T47D (cell line): ENCODE measurements at regions not wholly inside any gene's neighbourhood (a gene's known extent, or its start where the extent isn't known, plus 50 kb on each side); places are given as distances from the start of the nearest gene placed in this dataset.

Experiments used
- DNase-seq, 2 experiments: peaks; one replicate each; pipeline versions ENCODE4 v3.0.0 to v3.0.0-alpha.2; 2011 to 2012; ENCODE audit warnings: low read depth in 1 of 2, low spot score in 1 of 2
- JUND ChIP-seq: IDR thresholded peaks from 2 replicates; pipeline ENCODE4 v1.6.1; 2012; ENCODE audit warnings: low read depth
- in situ Hi-C: cut with HindIII; loops from 2 replicates; pipeline ENCODE4 v1.10.0; 2016; ENCODE audit warnings: low sequenced_read_pairs, low pct_unique_long_range_greater_than_20kb

GRCh38 chr2:120902592-120902991 is 166.9 kb downstream of the GLI2 start:
- in situ Hi-C loops = no loop called here
- DNase-seq = no peak
- TF ChIP-seq JUND = no peak

- no peak for TF ChIP-seq JUND
- no peak for DNase-seq
- in situ Hi-C loops = no loop called here
Observed at GRCh38 chr2:120904379-120904778, 168.7 kb downstream of the GLI2 start.

GRCh38 chr2:120904830-120905234 is 169.2 kb downstream of the GLI2 start:
- in situ Hi-C loops = no loop called here
- no peak for DNase-seq
- no peak for TF ChIP-seq JUND

GRCh38 chr2:120905298-120905697 is 169.6 kb downstream of the GLI2 start:
- in situ Hi-C loops = no loop called here

GRCh38 chr2:120905824-120906571 is 170.3 kb downstream of the GLI2 start:
- in situ Hi-C loops = no loop called here
- DNase-seq = no peak
- no peak for TF ChIP-seq JUND

More at GRCh38 chr2:120905298-120905697, 169.6 kb downstream of the GLI2 start:
- DNase-seq = no peak
- TF ChIP-seq JUND = no peak

GRCh38 chr2:120906914-120907313 is 171.2 kb downstream of the GLI2 start:
- in situ Hi-C loops = no loop called here
- no peak for DNase-seq
- no peak for TF ChIP-seq JUND

- DNase-seq = no peak
- in situ Hi-C loops = no loop called here
Observed at GRCh38 chr2:120907822-120908221, 172.2 kb downstream of the GLI2 start.

GRCh38 chr2:120908314-120908975 is 172.8 kb downstream of the GLI2 start:
- no peak for DNase-seq
- TF ChIP-seq JUND = no peak
- in situ Hi-C loops = no loop called here

More at GRCh38 chr2:120907822-120908221, 172.2 kb downstream of the GLI2 start:
- no peak for TF ChIP-seq JUND

GRCh38 chr2:120909102-120909501 is 173.4 kb downstream of the GLI2 start:
- TF ChIP-seq JUND = no peak
- DNase-seq = no peak
- in situ Hi-C loops = no loop called here

- DNase-seq = no peak
- TF ChIP-seq JUND = no peak
- in situ Hi-C loops = no loop called here
Observed at GRCh38 chr2:120910164-120910563, 174.5 kb downstream of the GLI2 start.

GRCh38 chr2:120910956-120911951 is 175.6 kb downstream of the GLI2 start:
- in situ Hi-C loops = no loop called here
- no peak for DNase-seq
- no peak for TF ChIP-seq JUND

- DNase-seq = no peak
- TF ChIP-seq JUND = no peak
- in situ Hi-C loops = no loop called here
Observed at GRCh38 chr2:120912101-120912985, 176.7 kb downstream of the GLI2 start.
